Neural cell (in vitro differentiated cells): ENCODE measurements at regions not wholly inside any gene's neighbourhood (a gene's known extent, or its start where the extent isn't known, plus 50 kb on each side); places are given as distances from the start of the nearest gene placed in this dataset.

Experiments
- H2AFZ ChIP-seq: fragments of 200-600, 300-800 bp; sonication (generic), shearing (Covaris generic); 2 replicates; pipeline ENCODE4 v1.6.0; 2014; ENCODE audit warnings: low read depth, mild to moderate bottlenecking, antibody characterized with exemption, low read length, moderate library complexity
- H3F3A ChIP-seq: fragments of 200-600 bp; shearing (Covaris generic); 2 replicates; pipeline ENCODE4 v1.6.1; 2016; ENCODE audit warnings: mild to moderate bottlenecking, moderate library complexity, mixed read lengths, antibody characterized with exemption, low read length; ENCODE audit not compliant: insufficient read depth, poor library complexity, severe bottlenecking
- H3K27ac ChIP-seq: fragments of 200-600, 300-800 bp; sonication (generic), shearing (Covaris generic); 2 replicates; pipeline ENCODE4 v1.5.1; 2014; ENCODE audit warnings: mild to moderate bottlenecking, low read length, moderate library complexity
- H3K27me3 ChIP-seq: fragments of 300-800, 200-600 bp; sonication (generic), shearing (Covaris generic); 2 replicates; pipeline ENCODE4 v1.6.0; 2014; ENCODE audit warnings: mild to moderate bottlenecking, low read depth, low read length, moderate library complexity; ENCODE audit not compliant: insufficient read depth
- H3K36me3 ChIP-seq: fragments of 300-800, 200-600 bp; sonication (generic), shearing (Covaris generic); 2 replicates; pipeline ENCODE4 v1.5.1; 2014; ENCODE audit warnings: mild to moderate bottlenecking, antibody characterized with exemption, low read length, moderate library complexity; ENCODE audit not compliant: insufficient read depth
- H3K4me2 ChIP-seq: fragments of 300-800, 200-600 bp; sonication (generic), shearing (Covaris generic); 2 replicates; pipeline ENCODE4 v1.6.0; 2014; ENCODE audit warnings: mild to moderate bottlenecking, low read length
- H3K4me3 ChIP-seq: fragments of 300-800, 200-600 bp; sonication (generic), shearing (Covaris generic); 2 replicates; pipeline ENCODE4 v1.5.1; 2014; ENCODE audit warnings: mild to moderate bottlenecking, low read length, moderate library complexity
- H3K79me2 ChIP-seq: fragments of 200-600 bp; shearing (Covaris generic); replicated peaks from 2 replicates; pipeline ENCODE4 v1.6.0; 2014; ENCODE audit warnings: mild to moderate bottlenecking, low read length, moderate library complexity; ENCODE audit not compliant: insufficient read depth
- H3K9ac ChIP-seq: fragments of 300-800, 200-600 bp; sonication (generic), shearing (Covaris generic); 2 replicates; pipeline ENCODE4 v1.6.1; 2016; ENCODE audit warnings: mild to moderate bottlenecking, low read length, mixed read lengths
- H3K9me2 ChIP-seq: fragments of 200-600 bp; shearing (Covaris generic); 2 replicates; pipeline ENCODE4 v1.6.1; 2016; ENCODE audit warnings: mild to moderate bottlenecking, low read length, mixed read lengths; ENCODE audit not compliant: insufficient read depth
- H3K9me3 ChIP-seq: fragments of 200-600, 300-800 bp; sonication (generic), shearing (Covaris generic); 2 replicates; pipeline ENCODE4 v1.6.1; 2016; ENCODE audit warnings: mild to moderate bottlenecking, mixed run types, low read length, moderate library complexity, mixed read lengths
- H4K20me1 ChIP-seq: fragments of 200-600 bp; shearing (Covaris generic); 2 replicates; pipeline ENCODE4 v1.6.1; 2016; ENCODE audit warnings: mild to moderate bottlenecking, mixed run types; ENCODE audit not compliant: insufficient read depth
- EP300 ChIP-seq: fragments of 450-650 bp; conservative IDR thresholded peaks from 2 replicates; pipeline ENCODE4 v1.6.1; 2014; ENCODE audit warnings: antibody characterized with exemption, mild to moderate bottlenecking, moderate library complexity; ENCODE audit not compliant: poor library complexity, severe bottlenecking
- EZH2 ChIP-seq: fragments of 200-600, 300-800 bp; shearing (Covaris generic), sonication (generic); IDR thresholded peaks from 2 replicates; pipeline ENCODE4 v1.6.1; 2014; ENCODE audit warnings: antibody characterized with exemption, low read length, borderline replicate concordance, mild to moderate bottlenecking; ENCODE audit not compliant: insufficient read depth, poor library complexity, severe bottlenecking
- MXI1 ChIP-seq: fragments of 450-650 bp; conservative IDR thresholded peaks from 2 replicates; pipeline ENCODE4 v1.6.1; 2014; ENCODE audit warnings: antibody characterized with exemption, mild to moderate bottlenecking; ENCODE audit not compliant: poor library complexity, severe bottlenecking
- POLR2AphosphoS5 ChIP-seq: IDR thresholded peaks from 2 replicates; pipeline ENCODE4 v1.6.1; 2012
- RAD21 ChIP-seq: fragments of 450-650 bp; conservative IDR thresholded peaks from 2 replicates; pipeline ENCODE4 v1.6.1; 2014; ENCODE audit warnings: antibody characterized with exemption, mild to moderate bottlenecking, moderate library complexity
- REST ChIP-seq: IDR thresholded peaks from 2 replicates; pipeline ENCODE4 v1.6.1; 2012; ENCODE audit warnings: borderline replicate concordance
- SMC3 ChIP-seq: fragments of 450-650 bp; conservative IDR thresholded peaks from 2 replicates; pipeline ENCODE4 v1.6.1; 2014; ENCODE audit warnings: antibody characterized with exemption, mild to moderate bottlenecking, moderate library complexity; ENCODE audit not compliant: poor library complexity
- TAF1 ChIP-seq: IDR thresholded peaks from 2 replicates; pipeline ENCODE4 v1.6.1; 2012; ENCODE audit warnings: low read depth
- TF ChIP-seq, protein P1 (sequence below): fragments of 450-650 bp; IDR thresholded peaks from 2 replicates; pipeline ENCODE4 v1.5.1; 2014; ENCODE audit warnings: antibody characterized with exemption, mild to moderate bottlenecking, moderate library complexity; ENCODE audit not compliant: poor library complexity, severe bottlenecking

DNA sequence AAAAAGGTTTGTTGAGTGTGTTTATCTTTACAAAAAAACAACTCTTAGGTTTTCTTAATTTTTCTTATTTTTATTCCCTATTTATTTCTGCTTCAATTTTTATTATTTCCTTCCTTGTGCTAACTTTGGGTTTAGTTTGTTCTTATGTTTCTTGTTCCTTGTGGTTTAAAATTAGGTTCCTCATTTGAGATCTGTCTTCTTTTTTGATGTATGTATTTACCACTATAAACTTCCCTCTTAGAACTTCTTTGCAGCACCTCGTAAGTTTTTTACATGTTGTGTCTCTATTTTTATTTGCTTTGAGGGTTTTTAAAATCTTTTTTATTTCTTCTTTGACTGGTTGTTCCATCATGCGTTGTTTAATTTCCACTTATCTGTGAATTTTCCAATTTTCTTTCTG is 1217.1 kb upstream of the CELF2 start:
- no peaks in the 10 kb centered on the region for H3F3A ChIP-seq
- H3K36me3 ChIP-seq, result no peaks in the 10 kb centered on the region
- H3K79me2 ChIP-seq, result no peaks in the 10 kb centered on the region
- H3K4me3 ChIP-seq, result no peak overlapping the region
- H3K9me2 ChIP-seq, result no peaks in the 10 kb centered on the region
- no peak overlapping the region for H3K4me2 ChIP-seq
- no peak overlapping the region for H3K9ac ChIP-seq
- H3K9me3 ChIP-seq, result no peaks in the 10 kb centered on the region
- no peak overlapping the region for H2AFZ ChIP-seq
- H3K27me3 ChIP-seq, result no peaks in the 10 kb centered on the region
- no peaks in the 10 kb centered on the region for H4K20me1 ChIP-seq
- H3K27ac ChIP-seq, result no peak overlapping the region
- TF ChIP-seq POLR2AphosphoS5 (no peak), SMC3 (no peak), TAF1 (no peak), EZH2 (no peak)

- Histone ChIP-seq H3K9me2 (no peaks in the 10 kb centered on the region), H3K9ac (no peak overlapping the region), H3K4me3 (no peak overlapping the region), H3K79me2 (no peaks in the 10 kb centered on the region), H4K20me1 (no peaks in the 10 kb centered on the region), H3K27me3 (no peaks in the 10 kb centered on the region), H3K36me3 (no peaks in the 10 kb centered on the region), H3F3A (no peaks in the 10 kb centered on the region), H2AFZ (no peak overlapping the region), H3K4me2 (no peak overlapping the region), H3K27ac (no peak overlapping the region), H3K9me3 (no peaks in the 10 kb centered on the region)
- no peak for TF ChIP-seq SMC3
- TF ChIP-seq MXI1, result no peak
- TF ChIP-seq, protein P1, sequence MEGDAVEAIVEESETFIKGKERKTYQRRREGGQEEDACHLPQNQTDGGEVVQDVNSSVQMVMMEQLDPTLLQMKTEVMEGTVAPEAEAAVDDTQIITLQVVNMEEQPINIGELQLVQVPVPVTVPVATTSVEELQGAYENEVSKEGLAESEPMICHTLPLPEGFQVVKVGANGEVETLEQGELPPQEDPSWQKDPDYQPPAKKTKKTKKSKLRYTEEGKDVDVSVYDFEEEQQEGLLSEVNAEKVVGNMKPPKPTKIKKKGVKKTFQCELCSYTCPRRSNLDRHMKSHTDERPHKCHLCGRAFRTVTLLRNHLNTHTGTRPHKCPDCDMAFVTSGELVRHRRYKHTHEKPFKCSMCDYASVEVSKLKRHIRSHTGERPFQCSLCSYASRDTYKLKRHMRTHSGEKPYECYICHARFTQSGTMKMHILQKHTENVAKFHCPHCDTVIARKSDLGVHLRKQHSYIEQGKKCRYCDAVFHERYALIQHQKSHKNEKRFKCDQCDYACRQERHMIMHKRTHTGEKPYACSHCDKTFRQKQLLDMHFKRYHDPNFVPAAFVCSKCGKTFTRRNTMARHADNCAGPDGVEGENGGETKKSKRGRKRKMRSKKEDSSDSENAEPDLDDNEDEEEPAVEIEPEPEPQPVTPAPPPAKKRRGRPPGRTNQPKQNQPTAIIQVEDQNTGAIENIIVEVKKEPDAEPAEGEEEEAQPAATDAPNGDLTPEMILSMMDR, result no peak
- TF ChIP-seq POLR2AphosphoS5, result no peak
- no peak for TF ChIP-seq TAF1
- TF ChIP-seq RAD21, result no peak
- TF ChIP-seq EZH2, result no peak
- no peak for TF ChIP-seq EP300
- TF ChIP-seq REST, result no peak
Observed at GRCh38 chr10:9807846-9808245, 1209.8 kb upstream of the CELF2 start.

- Histone ChIP-seq H3K79me2 (no peaks in the 10 kb centered on the region), H3F3A (no peaks in the 10 kb centered on the region), H3K27ac (no peak overlapping the region), H3K36me3 (no peaks in the 10 kb centered on the region), H2AFZ (no peak overlapping the region), H4K20me1 (no peaks in the 10 kb centered on the region), H3K4me2 (no peak overlapping the region), H3K9ac (no peak overlapping the region), H3K9me3 (no peaks in the 10 kb centered on the region), H3K27me3 (no peaks in the 10 kb centered on the region), H3K9me2 (no peaks in the 10 kb centered on the region), H3K4me3 (no peak overlapping the region)
- TF ChIP-seq POLR2AphosphoS5 (no peak), SMC3 (no peak), EP300 (no peak), RAD21 (no peak), TAF1 (no peak), MXI1 (no peak), EZH2 (no peak), REST (no peak)
- TF ChIP-seq, protein P1, result no peak
Observed at GRCh38 chr10:9811601-9812000, 1206.1 kb upstream of the CELF2 start.
